Lower leg skin (tissue), 4 donors: ENCODE measurements at regions not wholly inside any gene's neighbourhood (a gene's known extent, or its start where the extent isn't known, plus 50 kb on each side); places are given as distances from the start of the nearest gene placed in this dataset.

Experiments
- DNase-seq, 2 donors: peaks; one replicate each; pipeline ENCODE4 v3.0.0-alpha.2; 2019; ENCODE audit warnings: low spot score in 2 of 2
- H3K4me3 ChIP-seq: fragments of 200-600 bp; sonication (generic); 2 replicates; pipeline ENCODE4 v1.5.1; 2017; ENCODE audit warnings: mild to moderate bottlenecking, low read depth; ENCODE audit not compliant: poor library complexity, severe bottlenecking
- CTCF ChIP-seq, 3 donors: fragments of 450-650 bp; IDR thresholded peaks; one replicate each; pipeline ENCODE4 v1.5.1; 2016; ENCODE audit warnings: antibody characterized with exemption in 3 of 3, mild to moderate bottlenecking in 3 of 3, moderate library complexity in 2 of 3
- POLR2A ChIP-seq, 2 donors: fragments of 450-650 bp; IDR thresholded peaks; one replicate each; pipeline ENCODE4 v1.6.1; 2016 to 2017; ENCODE audit warnings: antibody characterized with exemption in 2 of 2, mild to moderate bottlenecking in 1 of 2, moderate library complexity in 1 of 2
- WGBS, 2 donors: methylation state at CpG; one replicate each; pipeline ENCODE4 v1.1.5; 2018; 5-methylcytosine and 5-hydroxymethylcytosine counted together
- intact Hi-C: fragments of 100-400 bp; cut with DNase I; formaldehyde crosslinking; loops from one replicate; pipeline ENCODE4 v1.15.0; 2023; ENCODE audit warnings: low total_unique reads

GRCh38 chr2:156004459-156004858 is 328.1 kb downstream of the NR4A2 start:
- DNase-seq: no peak
- no peak overlapping the region for H3K4me3 ChIP-seq
- WGBS, 2 donors: 86 to 88% methylated on average over 5 of the region's 5 CpGs
- intact Hi-C loops: no loop called here
- TF ChIP-seq POLR2A (IDR thresholded peaks at IDR 0.05) (no peak), CTCF (IDR thresholded peaks at IDR 0.05) (no peak)

- DNase-seq: no peak
- intact Hi-C loops: no loop called here
- H3K4me3 ChIP-seq: no peak overlapping the region
- TF ChIP-seq CTCF (IDR thresholded peaks at IDR 0.05) (no peak), POLR2A (IDR thresholded peaks at IDR 0.05) (no peak)
- 79 to 81% methylated on average over 4 of the region's 4 CpGs for WGBS, 2 donors
These were observed 328.7 kb downstream of the NR4A2 start for GRCh38 chr2:156003780-156004179.

GRCh38 chr2:156001851-156002250 is 330.7 kb downstream of the NR4A2 start:
- WGBS, 2 donors: 82 to 100% methylated on average over 1 of the region's 1 CpG
- no peak overlapping the region for H3K4me3 ChIP-seq
- no peak for TF ChIP-seq CTCF (IDR thresholded peaks at IDR 0.05)
- TF ChIP-seq POLR2A (IDR thresholded peaks at IDR 0.05): no peak
- no peak for DNase-seq
- intact Hi-C loops: no loop called here

GRCh38 chr2:155997538-155997937 is 335.0 kb downstream of the NR4A2 start:
- WGBS, 2 donors: 77 to 78% methylated on average over 2 of the region's 2 CpGs
- intact Hi-C loops: loop anchor here (5.0 kb wide), 1 partner anchor 1295 kb away; no protein-coding TSS in a partner anchor
- DNase-seq: no peak
- TF ChIP-seq POLR2A (IDR thresholded peaks at IDR 0.05) (no peak), CTCF (IDR thresholded peaks at IDR 0.05) (no peak)
- H3K4me3 ChIP-seq: no peak overlapping the region

- WGBS, 2 donors: 76 to 91% methylated on average over 1 of the region's 1 CpG
- TF ChIP-seq CTCF (IDR thresholded peaks at IDR 0.05) (no peak), POLR2A (IDR thresholded peaks at IDR 0.05) (no peak)
- DNase-seq: no peak
- intact Hi-C loops: no loop called here
- no peak overlapping the region for H3K4me3 ChIP-seq
These were observed 338.2 kb downstream of the NR4A2 start for GRCh38 chr2:155994315-155994714.

GRCh38 chr2:155983845-155984244 is 348.7 kb downstream of the NR4A2 start:
- intact Hi-C loops: no loop called here
- TF ChIP-seq CTCF (IDR thresholded peaks at IDR 0.05) (no peak), POLR2A (IDR thresholded peaks at IDR 0.05) (no peak)
- WGBS, 2 donors: 78 to 87% methylated on average over 1 of the region's 1 CpG
- no peak overlapping the region for H3K4me3 ChIP-seq
- no peak for DNase-seq
